GM18858 (cell line): ENCODE measurements at regions not wholly inside any gene's neighbourhood (a gene's known extent, or its start where the extent isn't known, plus 50 kb on each side); places are given as distances from the start of the nearest gene placed in this dataset.

Experiments used
- ATAC-seq: cut with Tn5 transposase; IDR thresholded peaks from one replicate; pipeline ENCODE4 v1.9.1; 2021; ENCODE audit not compliant: unreplicated experiment

DNA sequence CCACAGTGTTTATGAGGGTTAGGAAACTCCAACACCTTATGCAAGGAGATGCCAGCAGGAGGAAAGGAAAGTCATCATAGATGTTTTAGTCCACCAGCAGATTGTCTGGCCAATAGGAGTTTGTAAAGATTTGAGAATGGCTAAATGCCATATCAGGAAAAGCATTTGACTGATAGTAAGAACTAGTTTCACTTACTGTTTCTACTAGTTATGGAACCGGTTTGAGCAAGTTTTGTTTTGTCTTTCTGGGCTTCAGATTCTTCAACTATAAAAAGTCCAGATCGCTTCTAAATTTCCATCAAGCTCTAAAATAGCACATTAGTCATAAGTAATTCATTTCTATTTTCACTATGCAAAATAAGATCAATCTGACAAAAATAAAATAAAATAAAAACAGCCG, 254.8 kb upstream of the TMCO5A start:
- no peak for ATAC-seq

- ATAC-seq: no peak
Measured at GRCh38 chr15:37682304-37682703, 252.1 kb upstream of the TMCO5A start.

DNA sequence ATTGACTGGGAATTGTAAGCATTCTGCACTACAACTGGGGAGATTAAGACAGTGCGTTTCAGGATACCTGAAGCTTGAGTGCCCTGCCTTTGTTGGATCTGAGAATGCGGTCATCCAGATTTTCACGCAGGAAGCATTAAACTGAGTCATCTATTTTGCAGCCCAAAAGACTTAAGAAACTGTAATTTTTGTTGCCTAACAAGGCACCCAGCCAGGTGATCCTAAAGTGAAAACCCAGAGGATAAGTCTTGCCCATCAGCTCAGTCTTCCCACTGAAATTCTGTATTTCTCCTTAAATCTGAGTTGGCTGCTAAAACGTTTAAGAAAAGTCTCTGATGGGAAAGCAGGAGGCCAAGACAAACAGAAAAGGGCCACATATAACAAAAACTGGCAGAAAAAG, 242.5 kb upstream of the TMCO5A start:
- no peak for ATAC-seq

DNA sequence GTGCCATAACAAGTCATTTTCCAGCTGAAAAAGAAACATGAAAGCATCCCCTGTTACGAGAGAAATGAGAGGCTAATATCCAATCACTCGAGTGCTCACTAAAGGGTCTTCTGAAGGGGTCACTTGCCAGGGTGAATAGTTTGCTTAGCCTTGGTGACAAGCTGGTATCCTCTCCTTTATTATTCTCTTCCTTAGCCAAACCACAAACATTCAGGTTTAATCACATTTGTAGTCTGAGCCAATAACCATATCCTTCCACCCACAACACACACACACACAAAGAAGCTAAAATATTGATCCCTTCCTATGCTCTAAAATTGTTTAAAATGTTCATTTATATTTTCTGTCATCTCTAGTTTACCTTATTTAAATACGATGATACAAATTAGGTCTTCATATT, 240.5 kb upstream of the TMCO5A start:
- no peak for ATAC-seq

DNA sequence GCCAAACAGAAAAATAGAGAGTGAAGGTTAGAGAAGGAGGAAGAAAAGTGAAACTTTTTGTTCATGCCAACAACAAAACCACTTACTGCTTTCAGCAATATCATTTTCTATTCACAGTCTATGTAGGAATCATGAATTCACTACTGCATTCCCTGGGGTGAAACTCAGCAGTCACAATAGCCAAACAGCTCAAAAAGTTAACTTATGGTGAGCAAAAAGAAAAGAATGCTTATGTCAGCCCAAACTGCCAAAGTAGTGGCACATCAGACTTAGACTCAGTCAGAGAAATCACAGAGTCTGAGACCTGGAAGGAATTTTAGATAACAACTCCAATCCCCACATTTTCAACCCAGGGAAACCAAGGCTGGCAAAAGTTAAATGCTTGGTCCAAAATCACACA, 238.7 kb upstream of the TMCO5A start:
- no peak for ATAC-seq

GRCh38 chr15:37698679-37699078, 235.8 kb upstream of the TMCO5A start:
- no peak for ATAC-seq

- no peak for ATAC-seq
Measured at GRCh38 chr15:37701230-37701629, 233.2 kb upstream of the TMCO5A start.

- ATAC-seq: no peak
Measured at GRCh38 chr15:37709669-37710068, 224.8 kb upstream of the TMCO5A start.

DNA sequence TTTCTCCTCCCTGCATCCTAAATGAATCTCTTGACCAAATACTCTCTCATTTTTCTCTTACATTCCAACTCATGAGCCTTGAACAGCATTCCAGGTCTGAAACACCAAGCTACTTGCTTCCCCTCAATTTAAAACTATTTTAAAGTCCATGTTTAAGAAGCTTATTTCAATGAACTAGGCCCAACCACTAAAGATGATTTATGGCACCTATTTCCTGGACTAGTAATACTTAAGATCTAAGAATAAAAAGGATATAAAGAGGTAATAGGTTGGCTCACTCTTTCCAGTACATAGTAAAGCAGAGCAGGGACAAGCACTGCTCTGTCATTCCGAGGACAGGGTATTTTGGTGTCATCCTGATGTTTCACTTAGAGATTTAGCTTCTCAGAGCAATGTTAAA, 219.3 kb upstream of the TMCO5A start:
- ATAC-seq: no peak

DNA sequence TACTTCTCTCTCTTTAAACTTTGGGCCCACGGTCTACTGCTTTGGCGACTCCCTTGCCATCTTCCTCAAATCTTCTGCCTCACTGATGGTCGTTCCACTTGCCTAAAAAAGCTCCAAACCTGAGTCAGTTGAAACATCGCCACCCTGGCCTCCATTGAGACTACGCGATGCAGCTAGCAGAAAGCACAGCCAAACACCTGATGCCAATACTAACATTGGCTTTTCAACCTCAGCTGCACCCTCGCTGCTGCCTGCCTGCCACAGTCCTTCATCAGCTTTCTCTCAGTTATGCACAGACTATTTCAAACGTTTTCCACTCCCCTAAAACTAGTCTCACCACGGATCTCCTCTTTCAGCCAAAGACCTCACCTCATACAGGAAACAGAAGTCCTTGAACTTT, 214.2 kb upstream of the TMCO5A start:
- no peak for ATAC-seq

DNA sequence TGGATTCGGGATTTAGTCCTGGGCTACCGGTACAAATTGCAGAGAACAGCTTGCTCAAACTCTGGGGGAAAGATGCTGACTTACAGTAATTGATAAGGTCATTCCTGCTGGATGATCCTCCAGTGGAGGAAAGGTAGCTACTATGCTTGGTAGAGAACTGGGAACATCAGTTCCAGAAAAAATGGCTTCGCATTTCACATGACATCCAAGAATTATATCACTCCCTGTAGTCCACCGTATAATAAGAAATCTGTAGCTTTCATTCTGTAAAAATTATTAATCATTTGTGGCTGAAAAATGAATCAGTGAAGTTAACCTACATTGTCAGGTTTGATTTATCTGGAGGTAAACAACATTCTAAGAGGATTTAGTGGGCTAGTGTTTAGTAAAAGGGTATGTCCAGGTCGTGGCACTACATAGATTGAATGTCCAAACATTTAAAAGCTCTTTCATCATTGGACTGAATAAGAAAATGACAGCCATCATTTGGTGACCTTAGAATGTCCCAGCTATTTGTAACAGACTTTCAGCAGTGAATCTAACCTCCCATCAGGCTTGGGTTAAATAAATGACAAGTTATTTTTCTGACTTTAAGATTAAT, 203.2 kb upstream of the TMCO5A start:
- no peak for ATAC-seq

DNA sequence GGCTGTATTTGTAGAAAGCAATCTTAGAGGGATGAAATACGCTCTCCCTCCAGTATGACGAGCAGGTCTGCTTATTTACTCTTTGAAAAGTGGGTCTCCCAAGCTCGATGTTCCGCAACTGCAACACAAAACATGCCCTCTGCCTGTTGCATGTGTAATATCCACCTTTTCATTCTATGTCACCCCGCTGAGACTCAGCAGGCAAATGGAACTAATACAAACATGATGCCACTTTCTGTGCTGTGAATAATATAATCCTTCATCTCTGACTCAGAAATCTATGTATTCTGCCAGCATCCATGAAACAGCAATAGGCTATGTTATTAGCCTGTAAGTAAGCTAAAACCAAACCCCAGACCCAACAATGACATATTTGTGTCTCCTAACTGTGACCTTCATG, 200.8 kb upstream of the TMCO5A start:
- ATAC-seq: no peak

DNA sequence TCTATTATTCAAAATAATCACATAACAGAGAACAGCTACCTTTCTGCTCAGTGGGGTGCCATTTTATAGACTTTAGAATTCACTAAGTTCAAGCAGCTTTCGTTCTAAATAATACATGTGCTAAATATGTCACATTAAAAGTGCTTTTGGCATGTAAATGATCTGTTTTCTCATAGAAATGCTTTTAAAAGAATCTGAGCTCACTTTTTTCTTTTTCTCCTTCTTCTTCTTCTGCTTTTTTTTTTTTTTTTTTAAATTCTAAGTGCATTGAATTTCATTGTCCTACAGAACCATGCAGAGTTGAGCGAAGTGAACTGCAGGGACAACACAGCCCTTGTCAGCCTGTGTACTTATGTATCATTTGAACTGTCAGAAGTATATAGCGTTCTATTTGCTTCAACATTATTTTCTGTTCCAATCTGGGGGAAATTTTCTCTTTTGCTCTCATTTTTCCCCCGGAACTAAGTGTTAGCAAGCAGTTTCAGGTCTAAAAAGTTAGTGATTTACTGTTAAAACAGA, 193.8 kb upstream of the TMCO5A start:
- ATAC-seq: no peak

- no peak for ATAC-seq
Measured at GRCh38 chr15:37743826-37744225, 190.6 kb upstream of the TMCO5A start.

DNA sequence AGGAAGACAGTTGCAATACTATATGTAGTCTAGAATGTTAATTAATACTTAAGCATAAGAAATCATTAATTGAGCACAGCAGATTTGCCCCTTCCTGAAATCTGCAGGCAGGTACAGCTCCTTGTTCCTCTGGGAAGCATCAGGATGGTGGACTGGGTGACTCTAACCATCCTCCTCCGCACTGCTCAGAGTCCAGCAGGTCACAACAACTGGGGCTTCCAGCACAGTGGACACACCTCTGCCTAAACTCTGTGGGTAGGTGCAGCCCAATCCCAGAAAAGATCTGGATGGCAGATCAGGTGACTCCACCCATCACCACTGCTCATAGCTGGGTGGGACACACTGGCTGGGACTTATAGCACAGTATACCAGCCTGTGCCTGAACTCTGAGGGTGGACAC, 189.9 kb upstream of the TMCO5A start:
- no peak for ATAC-seq

DNA sequence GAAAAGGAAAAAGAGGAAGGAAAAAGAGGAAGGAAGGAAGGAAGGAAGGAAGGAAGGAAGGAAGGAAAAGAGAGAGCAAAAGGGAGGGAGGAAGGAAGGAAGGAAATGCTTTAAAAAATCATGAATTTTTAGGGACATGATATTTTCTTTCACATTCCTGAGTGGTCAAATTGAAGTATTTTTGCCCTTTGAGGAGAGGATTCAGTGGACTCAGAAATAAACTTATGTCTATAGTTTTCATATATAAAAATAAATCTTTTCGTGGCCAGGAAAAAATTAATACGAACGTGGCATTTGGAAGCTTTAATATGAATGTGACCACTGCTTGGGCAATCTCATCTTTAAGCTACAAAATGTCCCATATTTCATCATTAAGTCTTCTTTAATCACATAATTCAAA, 183.0 kb upstream of the TMCO5A start:
- no peak for ATAC-seq

DNA sequence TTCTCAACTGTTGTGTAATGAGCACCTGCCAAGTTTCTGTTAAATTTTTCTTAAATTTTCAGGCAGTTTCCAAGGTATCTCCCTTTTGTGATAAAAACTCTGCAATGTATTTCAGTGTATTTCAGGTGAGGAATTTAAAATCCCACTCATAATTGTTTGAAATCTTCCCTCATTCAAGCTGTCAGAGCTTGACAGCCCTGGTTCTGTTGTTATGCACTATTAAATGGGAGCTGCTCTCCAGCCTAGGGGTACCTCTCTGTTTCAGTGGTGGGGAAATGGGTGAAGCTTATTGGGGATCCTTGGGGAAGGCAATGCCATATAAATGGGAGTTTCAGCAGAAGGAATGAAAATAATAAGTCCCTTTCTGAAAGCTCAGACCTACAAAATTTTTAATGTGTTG, 178.0 kb upstream of the TMCO5A start:
- ATAC-seq: no peak

- no peak for ATAC-seq
Measured at GRCh38 chr15:37758412-37758811, 176.0 kb upstream of the TMCO5A start.

GRCh38 chr15:37764733-37765191, 169.7 kb upstream of the TMCO5A start:
- ATAC-seq: peak; percentile 74

- no peak for ATAC-seq
Measured at GRCh38 chr15:37765786-37766185, 168.7 kb upstream of the TMCO5A start.

DNA sequence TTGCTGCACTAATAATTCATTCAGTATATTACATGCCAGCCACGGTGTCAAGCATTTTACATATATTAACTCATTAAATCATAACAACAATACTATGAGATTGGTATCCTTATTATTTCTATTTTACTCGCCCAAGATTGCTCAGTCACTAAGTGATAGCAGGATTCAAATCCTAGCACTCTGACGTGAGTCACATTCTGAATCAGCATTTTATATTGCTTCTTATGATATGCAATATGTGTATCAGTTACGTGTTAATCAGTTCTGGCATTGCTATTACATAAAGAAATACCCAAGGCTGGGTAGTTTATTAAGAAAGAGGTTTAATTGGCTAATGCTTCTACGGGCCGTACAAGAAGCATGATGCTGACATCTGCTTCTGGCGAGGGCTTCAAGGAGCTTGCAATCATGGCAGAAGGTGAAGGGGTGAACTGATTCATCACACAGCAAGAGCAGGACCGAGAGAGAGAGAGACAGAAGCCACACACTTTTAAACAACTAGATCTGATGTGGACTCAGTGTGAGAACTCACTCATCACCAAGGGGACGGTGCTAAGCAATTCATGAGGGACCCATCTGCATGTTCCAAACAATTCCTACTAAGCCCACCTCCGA, 166.5 kb upstream of the TMCO5A start:
- ATAC-seq: no peak

DNA sequence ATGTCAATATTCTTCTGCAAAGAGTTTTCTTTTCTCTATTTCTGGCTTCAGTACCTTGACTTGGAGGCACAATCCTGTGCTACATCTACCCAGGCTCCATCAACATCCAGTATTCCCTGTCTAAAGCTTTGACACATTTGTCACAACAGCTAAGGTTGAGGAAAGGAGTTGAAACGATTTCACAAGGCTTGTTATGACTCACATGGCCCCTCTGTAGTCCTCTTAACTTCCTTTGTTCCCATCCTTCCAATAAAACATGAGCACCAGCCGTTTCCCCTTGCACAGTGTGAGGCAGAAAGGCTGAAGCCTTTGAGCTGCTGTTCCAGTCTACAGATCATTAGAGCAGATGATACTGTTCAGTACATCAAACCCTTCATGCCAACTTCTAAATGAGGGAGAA, 163.0 kb upstream of the TMCO5A start:
- ATAC-seq: no peak
